RWPE1 (cell line): ENCODE measurements at regions not wholly inside any gene's neighbourhood (a gene's known extent, or its start where the extent isn't known, plus 50 kb on each side); places are given as distances from the start of the nearest gene placed in this dataset.

Experiments used
- CTCF ChIA-PET: fragments of 350-600 bp; sonication (Branson Sonifier 250); formaldehyde crosslinking; extraction: SDS; loops from one replicate; lab custom pipeline; 2021; lab: Yijun Ruan, JAX
- POLR2A ChIA-PET: fragments of 400-600 bp; formaldehyde crosslinking; extraction: SDS; loops from one replicate; lab custom pipeline; 2020; ENCODE audit warnings: antibody characterized with exemption; ENCODE audit not compliant: low non-redundant PET; lab: Yijun Ruan, JAX
- DNase-seq: peaks from one replicate; pipeline ENCODE4 v3.0.0; 2012; ENCODE audit warnings: low spot score
- H3K27ac ChIP-seq: fragments of 450-650 bp; 2 replicates; pipeline ENCODE4 v1.5.1; 2017
- TF ChIP-seq, protein P1 (sequence below): fragments of 450-650 bp; conservative IDR thresholded peaks from 2 replicates; pipeline ENCODE4 v1.5.1; 2017; ENCODE audit warnings: low read depth, mild to moderate bottlenecking

DNA sequence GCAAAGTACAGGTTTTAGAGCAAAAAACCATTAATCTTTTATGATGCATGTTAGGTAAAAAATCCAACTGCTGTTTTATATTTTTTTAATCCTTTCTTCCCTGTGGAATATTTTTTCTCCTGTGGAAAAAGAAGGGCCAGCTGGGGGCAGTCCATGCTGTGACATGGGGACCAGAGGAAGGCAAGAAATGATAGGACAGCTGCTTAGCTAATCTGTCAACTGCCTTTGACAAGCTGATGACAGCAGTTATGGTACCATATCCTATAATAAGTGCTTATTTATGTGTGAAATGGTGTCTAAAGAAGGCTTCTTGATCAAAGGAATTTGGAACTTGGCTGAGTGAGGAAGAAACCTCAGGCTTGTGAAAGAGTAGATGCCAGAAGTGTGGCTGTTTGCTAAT, 452.4 kb upstream of the NOVA1 start:
- TF ChIP-seq, protein P1, sequence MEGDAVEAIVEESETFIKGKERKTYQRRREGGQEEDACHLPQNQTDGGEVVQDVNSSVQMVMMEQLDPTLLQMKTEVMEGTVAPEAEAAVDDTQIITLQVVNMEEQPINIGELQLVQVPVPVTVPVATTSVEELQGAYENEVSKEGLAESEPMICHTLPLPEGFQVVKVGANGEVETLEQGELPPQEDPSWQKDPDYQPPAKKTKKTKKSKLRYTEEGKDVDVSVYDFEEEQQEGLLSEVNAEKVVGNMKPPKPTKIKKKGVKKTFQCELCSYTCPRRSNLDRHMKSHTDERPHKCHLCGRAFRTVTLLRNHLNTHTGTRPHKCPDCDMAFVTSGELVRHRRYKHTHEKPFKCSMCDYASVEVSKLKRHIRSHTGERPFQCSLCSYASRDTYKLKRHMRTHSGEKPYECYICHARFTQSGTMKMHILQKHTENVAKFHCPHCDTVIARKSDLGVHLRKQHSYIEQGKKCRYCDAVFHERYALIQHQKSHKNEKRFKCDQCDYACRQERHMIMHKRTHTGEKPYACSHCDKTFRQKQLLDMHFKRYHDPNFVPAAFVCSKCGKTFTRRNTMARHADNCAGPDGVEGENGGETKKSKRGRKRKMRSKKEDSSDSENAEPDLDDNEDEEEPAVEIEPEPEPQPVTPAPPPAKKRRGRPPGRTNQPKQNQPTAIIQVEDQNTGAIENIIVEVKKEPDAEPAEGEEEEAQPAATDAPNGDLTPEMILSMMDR: no peak
- DNase-seq: no peak
- ChIA-PET CTCF (no interaction called here), POLR2A (no interaction called here)
- no peak overlapping the region for H3K27ac ChIP-seq

DNA sequence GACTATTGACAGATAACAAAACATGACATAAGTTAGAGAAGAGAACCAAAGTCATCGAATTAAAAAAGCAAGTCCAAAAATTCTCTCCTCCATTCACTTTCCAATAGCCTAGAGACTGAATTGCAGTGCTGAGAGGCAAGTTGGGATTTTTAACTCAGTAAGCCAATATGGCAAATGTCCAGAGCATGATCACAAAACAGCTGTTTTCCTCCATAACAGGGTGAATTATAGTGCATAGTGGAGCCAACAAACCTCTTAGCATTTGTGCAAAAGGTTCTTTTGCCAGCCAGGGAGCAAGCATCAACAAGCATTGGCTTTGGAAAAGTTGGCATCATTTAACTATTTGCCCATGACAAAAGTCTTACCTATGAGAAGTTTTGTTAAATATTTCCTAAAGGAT, 458.8 kb upstream of the NOVA1 start:
- ChIA-PET POLR2A (no interaction called here), CTCF (no interaction called here)
- TF ChIP-seq, protein P1: no peak
- no peak for DNase-seq
- H3K27ac ChIP-seq: no peak overlapping the region

DNA sequence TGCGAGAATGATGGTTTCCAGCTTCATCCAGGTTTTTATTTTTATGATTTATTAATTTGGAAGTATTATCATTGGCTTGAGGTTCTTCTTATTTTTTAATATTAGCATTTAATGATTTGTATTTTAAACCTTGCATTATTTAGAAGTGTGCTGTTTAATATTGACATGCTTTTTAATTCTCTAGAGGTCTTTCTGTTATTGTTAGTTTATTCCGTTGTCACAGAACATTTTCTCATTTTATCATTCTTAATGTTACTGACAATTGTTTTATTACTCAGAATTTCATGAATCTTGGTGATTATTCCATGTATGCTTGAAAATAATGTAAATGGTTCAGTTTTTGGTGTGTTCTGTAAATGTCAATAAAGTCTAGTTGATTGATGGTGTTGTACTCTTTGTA, 463.5 kb upstream of the NOVA1 start:
- TF ChIP-seq, protein P1: no peak
- H3K27ac ChIP-seq: no peak overlapping the region
- POLR2A ChIA-PET: no interaction called here
- CTCF ChIA-PET: no interaction called here
- no peak for DNase-seq

DNA sequence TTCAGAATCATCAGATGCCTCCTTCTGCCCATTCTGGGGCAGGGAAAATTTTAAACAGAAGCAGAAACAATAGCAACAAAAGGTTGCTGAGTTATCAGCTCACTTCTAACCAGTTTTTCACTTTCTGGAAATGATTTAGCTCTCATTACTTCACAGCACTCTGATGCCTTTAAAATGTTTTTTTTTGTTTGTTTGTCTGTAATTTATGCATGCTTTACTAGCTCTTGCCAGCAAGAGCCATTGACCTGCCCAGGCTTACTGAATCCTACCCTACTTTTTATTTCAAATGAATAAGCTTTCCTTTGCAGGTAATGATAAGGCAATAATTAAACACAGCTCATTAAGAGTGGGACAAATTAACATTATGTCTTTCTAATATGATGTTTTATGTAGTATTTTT, 466.1 kb upstream of the NOVA1 start:
- ChIA-PET CTCF (no interaction called here), POLR2A (no interaction called here)
- DNase-seq: no peak
- H3K27ac ChIP-seq: no peak overlapping the region
- TF ChIP-seq, protein P1: no peak

DNA sequence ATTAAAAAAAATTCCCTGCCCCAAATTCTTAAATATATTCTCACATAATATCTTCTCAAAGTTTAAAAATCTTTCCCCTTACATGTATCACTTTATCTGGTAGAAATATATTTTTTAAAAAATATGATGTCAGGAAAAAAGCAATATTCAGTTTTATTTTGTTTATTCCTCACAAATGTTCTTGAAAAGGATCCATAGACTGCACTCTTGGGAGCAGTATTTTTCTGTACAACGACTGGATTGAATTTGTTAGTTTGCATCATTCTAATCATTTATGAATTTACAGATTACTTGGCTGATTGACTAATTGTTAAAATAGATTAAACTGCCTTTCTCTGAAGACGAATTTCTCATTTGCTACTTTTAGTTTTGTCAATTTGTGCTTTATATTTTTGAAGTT, 468.1 kb upstream of the NOVA1 start:
- CTCF ChIA-PET: no interaction called here
- TF ChIP-seq, protein P1: no peak

DNA sequence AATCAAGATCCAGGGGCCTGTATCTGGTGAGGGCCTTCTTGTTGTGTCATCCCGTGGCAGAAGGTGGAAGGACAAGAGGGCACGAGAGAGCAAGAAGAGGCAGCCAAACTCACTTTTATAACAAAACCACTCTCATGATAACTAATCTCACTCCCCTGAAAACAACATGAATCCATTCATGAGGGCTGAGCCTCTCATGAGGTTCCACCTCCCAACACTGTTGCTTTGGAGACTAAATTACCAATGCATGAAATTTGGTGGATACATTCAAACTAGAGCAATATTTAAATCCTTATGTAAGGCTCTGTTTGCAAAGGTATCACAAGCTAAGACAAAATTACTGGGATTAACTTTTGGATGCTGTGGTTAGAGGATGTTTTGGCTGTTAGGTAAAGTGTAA, 470.1 kb upstream of the NOVA1 start:
- POLR2A ChIA-PET: no interaction called here
- DNase-seq: no peak
- CTCF ChIA-PET: no interaction called here

More for the DNA sequence above, 468.1 kb upstream of the NOVA1 start:
- POLR2A ChIA-PET: no interaction called here
- H3K27ac ChIP-seq: no peak overlapping the region
- DNase-seq: no peak

More for the DNA sequence above, 470.1 kb upstream of the NOVA1 start:
- no peak overlapping the region for H3K27ac ChIP-seq
- TF ChIP-seq, protein P1: no peak
